Right lobe of liver (tissue), 6 donors: ENCODE measurements at regions not wholly inside any gene's neighbourhood (a gene's known extent, or its start where the extent isn't known, plus 50 kb on each side); places are given as distances from the start of the nearest gene placed in this dataset.

Source experiments
- ATAC-seq, 4 donors: fragments of 200-7000 bp; cut with Tn5 transposase; one replicate each; pipeline ENCODE4 v1.9.1; 2020; ENCODE audit warnings: mild to moderate bottlenecking in 4 of 4, moderate library complexity in 4 of 4
- DNase-seq, 3 donors: peaks; one replicate each; pipeline ENCODE4 v3.0.0-alpha.2; 2020
- H3K27ac ChIP-seq, 3 donors: fragments of 200-600 bp; one replicate each; pipeline ENCODE4 v1.8.0; 2022
- H3K27me3 ChIP-seq, 2 donors: fragments of 200-600 bp; one replicate each; pipeline ENCODE4 v1.8.0; 2022
- H3K36me3 ChIP-seq, 4 donors: fragments of 200-600 bp; sonication (generic) in 1 of 4; one replicate each; pipeline versions ENCODE4 v1.5.1 to v1.8.0; 2017 to 2022; ENCODE audit warnings: control low read depth in 1 of 4
- H3K4me1 ChIP-seq, 4 donors: fragments of 200-600 bp; sonication (generic) in 1 of 4; one replicate each; pipeline versions ENCODE4 v1.5.1 to v1.8.0; 2017 to 2022; ENCODE audit warnings: control low read depth in 1 of 4
- H3K4me3 ChIP-seq, 3 donors: fragments of 200-600 bp; one replicate each; pipeline ENCODE4 v1.8.0; 2022
- H3K9me3 ChIP-seq, 4 donors: fragments of 200-600 bp; sonication (generic) in 1 of 4; one replicate each; pipeline versions ENCODE4 v1.5.1 to v1.8.0; 2017 to 2022; ENCODE audit warnings: control low read depth in 1 of 4
- POLR2A ChIP-seq: fragments of 450-650 bp; IDR thresholded peaks from one replicate; pipeline ENCODE4 v1.6.1; 2017; ENCODE audit warnings: antibody characterized with exemption, mild to moderate bottlenecking
- WGBS: methylation state at CpG from one replicate; pipeline ENCODE4 v1.1.6; 2018; ENCODE audit warnings: low coverage, low lambda C conversion rate; ENCODE audit not compliant: insufficient coverage; ENCODE audit errors: missing lambda C conversion rate; 5-methylcytosine and 5-hydroxymethylcytosine counted together
- intact Hi-C, 2 donors: fragments of 100-400 bp; cut with DNase I; formaldehyde crosslinking; loops; one replicate each; pipeline versions ENCODE4 v1.11.2 to v1.14.1; 2022
- TF ChIP-seq, protein P1 (sequence below), 4 donors: fragments of 200-600 bp in 3 of 4; fragments of 450-650 bp in 1 of 4; IDR thresholded peaks; one replicate each; pipeline versions ENCODE4 v1.5.1 to v1.8.0; 2016 to 2022; ENCODE audit warnings: antibody characterized with exemption in 4 of 4, mild to moderate bottlenecking in 2 of 4
- donor health status: DM: no; HTN: yes; CAD: no.
- donor health status: DM: no; HTN: no; CAD: no.
- donor health status: DM: no; HTN: no; CAD: no.
- donor health status: DM: no; HTN: yes; CAD: no.
- donor health status: DM: no; HTN: yes; CAD: no.

DNA sequence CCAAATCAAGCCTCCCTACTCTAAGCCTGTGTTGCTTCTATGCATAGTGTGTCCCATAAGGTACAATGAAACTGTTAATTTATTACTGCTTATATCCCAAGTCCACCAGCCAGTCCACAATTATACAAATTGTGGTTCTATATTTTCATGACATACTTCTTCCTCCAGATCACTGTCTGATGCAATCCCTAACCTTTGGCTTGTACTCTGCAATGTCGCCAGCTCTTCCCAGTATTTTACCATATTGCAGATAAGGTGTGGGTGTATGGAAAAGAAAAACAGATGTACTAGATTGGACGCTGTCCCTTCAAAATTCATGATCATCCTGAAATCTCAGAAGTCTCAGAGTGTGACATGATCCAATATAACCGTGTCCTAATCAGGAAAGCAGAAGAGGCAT lies 286.2 kb downstream of the GASK1B start:
- ATAC-seq (peak in 3 of 4 donors; percentile 43 to 87 (median 55)), DNase-seq (no peak)
- H3K27me3 ChIP-seq: no peaks in the 10 kb centered on the region
- WGBS: 39% methylated on average over 3 of the region's 3 CpGs
- no peak overlapping the region for H3K4me3 ChIP-seq
- no peaks in the 10 kb centered on the region for H3K4me1 ChIP-seq
- H3K27ac ChIP-seq: no peak overlapping the region
- H3K36me3 ChIP-seq: no peaks in the 10 kb centered on the region
- H3K9me3 ChIP-seq: no peaks in the 10 kb centered on the region
- intact Hi-C loops: no loop called here
- TF ChIP-seq, protein P1, sequence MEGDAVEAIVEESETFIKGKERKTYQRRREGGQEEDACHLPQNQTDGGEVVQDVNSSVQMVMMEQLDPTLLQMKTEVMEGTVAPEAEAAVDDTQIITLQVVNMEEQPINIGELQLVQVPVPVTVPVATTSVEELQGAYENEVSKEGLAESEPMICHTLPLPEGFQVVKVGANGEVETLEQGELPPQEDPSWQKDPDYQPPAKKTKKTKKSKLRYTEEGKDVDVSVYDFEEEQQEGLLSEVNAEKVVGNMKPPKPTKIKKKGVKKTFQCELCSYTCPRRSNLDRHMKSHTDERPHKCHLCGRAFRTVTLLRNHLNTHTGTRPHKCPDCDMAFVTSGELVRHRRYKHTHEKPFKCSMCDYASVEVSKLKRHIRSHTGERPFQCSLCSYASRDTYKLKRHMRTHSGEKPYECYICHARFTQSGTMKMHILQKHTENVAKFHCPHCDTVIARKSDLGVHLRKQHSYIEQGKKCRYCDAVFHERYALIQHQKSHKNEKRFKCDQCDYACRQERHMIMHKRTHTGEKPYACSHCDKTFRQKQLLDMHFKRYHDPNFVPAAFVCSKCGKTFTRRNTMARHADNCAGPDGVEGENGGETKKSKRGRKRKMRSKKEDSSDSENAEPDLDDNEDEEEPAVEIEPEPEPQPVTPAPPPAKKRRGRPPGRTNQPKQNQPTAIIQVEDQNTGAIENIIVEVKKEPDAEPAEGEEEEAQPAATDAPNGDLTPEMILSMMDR (IDR thresholded peaks at IDR 0.05): no peak
- TF ChIP-seq POLR2A: no peak

DNA sequence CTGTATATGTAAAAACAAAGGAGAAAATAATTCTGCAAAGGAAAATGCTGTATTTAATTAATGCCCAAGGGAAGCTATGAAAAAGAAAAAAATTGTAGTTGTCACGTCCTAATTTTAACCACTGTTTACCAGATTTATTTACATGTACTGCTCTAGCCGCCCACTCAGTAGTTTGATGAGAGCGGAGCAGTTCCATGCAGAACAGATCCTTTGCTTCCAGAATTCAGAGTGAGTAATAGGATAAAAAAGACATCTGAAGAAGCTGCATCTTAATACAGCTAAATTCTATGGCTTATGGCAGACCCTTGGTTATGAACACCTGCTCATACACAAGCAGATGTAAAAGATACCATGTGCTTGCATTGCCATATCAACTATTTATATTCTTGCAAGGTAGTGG lies 287.0 kb downstream of the GASK1B start:
- H3K36me3 ChIP-seq: no peaks in the 10 kb centered on the region
- TF ChIP-seq, protein P1 (IDR thresholded peaks at IDR 0.05): no peak
- no peak for TF ChIP-seq POLR2A
- H3K9me3 ChIP-seq: no peaks in the 10 kb centered on the region
- 18% methylated on average over 3 of the region's 3 CpGs for WGBS
- H3K27me3 ChIP-seq: no peaks in the 10 kb centered on the region
- no peak overlapping the region for H3K4me3 ChIP-seq
- ATAC-seq (peak in 1 of 4 donors; percentile 76), DNase-seq (no peak)
- intact Hi-C loops: no loop called here
- no peaks in the 10 kb centered on the region for H3K4me1 ChIP-seq
- no peak overlapping the region for H3K27ac ChIP-seq

DNA sequence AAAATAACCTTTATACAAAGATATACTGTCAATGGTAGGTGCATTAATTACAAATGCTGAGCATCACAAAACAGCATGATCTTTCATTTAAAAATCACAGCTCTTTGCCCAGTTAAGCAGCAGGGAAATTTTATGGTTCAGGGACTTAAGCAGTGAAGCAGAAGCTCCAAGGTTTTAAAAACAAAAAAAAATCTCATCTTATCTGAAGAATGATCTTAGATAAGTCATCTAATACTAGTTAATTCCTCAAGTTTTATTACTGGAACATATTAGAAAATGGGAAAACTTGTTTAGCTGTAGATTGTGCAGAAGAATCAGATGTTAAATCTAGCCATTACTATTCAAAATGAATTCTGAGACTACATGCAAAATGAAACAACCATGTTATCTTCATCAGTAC lies 289.9 kb downstream of the GASK1B start:
- intact Hi-C loops: no loop called here
- Histone ChIP-seq H3K27me3 (no peaks in the 10 kb centered on the region), H3K4me3 (no peak overlapping the region), H3K36me3 (no peaks in the 10 kb centered on the region), H3K9me3 (no peaks in the 10 kb centered on the region), H3K27ac (no peak overlapping the region), H3K4me1 (no peaks in the 10 kb centered on the region)
- DNase-seq (no peak), ATAC-seq (no peak)
- TF ChIP-seq, protein P1 (IDR thresholded peaks at IDR 0.05): no peak
- TF ChIP-seq POLR2A: no peak

DNA sequence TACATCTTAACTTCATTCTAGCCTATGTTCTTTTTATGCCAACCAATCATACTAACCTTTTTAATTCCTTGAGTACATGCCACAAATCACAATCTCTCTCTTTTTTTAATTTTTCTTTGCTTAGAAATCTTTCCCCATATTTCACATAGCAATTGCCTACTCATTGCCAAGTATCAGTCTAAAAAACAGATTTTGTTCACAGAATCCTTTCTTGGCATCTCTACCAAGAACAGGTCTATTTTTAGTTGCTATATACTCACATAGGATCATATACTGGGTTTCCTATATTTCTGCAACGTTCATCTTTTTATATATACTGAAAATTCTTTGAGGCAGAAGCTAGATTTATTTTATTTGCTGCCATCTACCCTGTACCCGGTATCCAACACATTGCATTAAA lies 292.1 kb downstream of the GASK1B start:
- no peak for DNase-seq
- H3K27me3 ChIP-seq: no peaks in the 10 kb centered on the region
- H3K4me1 ChIP-seq: no peaks in the 10 kb centered on the region
- TF ChIP-seq, protein P1 (IDR thresholded peaks at IDR 0.05): no peak
- TF ChIP-seq POLR2A: no peak
- H3K27ac ChIP-seq: no peak overlapping the region
- intact Hi-C loops: no loop called here
- H3K4me3 ChIP-seq: no peak overlapping the region
- H3K36me3 ChIP-seq: no peaks in the 10 kb centered on the region
- H3K9me3 ChIP-seq: no peaks in the 10 kb centered on the region
- no peak for ATAC-seq
- 57% methylated on average over 2 of the region's 2 CpGs for WGBS

DNA sequence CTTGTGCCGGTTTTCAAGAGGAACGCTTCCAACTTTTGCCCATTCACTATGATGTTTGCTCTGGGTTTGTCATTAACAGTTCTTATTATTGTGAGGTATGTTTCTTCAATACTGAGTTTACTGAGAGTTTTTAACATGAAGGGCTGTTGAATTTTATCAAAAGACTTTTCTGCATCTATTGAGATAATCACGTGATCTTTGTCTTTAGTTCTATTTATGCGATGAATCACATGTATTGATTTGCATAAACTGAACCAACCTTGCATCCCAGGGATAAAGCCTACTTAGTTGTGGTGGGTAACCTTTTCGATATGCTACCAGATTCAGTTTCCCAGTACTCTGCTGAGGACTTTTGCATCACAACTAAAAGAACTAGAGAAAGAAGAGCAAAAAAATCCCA lies 318.0 kb downstream of the GASK1B start:
- intact Hi-C loops: no loop called here

More for the DNA sequence above, 318.0 kb downstream of the GASK1B start:
- Histone ChIP-seq H3K4me3 (no peak overlapping the region), H3K4me1 (no peaks in the 10 kb centered on the region), H3K36me3 (no peaks in the 10 kb centered on the region), H3K9me3 (no peaks in the 10 kb centered on the region), H3K27ac (no peak overlapping the region), H3K27me3 (no peaks in the 10 kb centered on the region)
- ATAC-seq (no peak), DNase-seq (no peak)
- TF ChIP-seq, protein P1 (IDR thresholded peaks at IDR 0.05): no peak
- no peak for TF ChIP-seq POLR2A
- WGBS: 54% methylated on average over 5 of the region's 5 CpGs
